ENCODE measurements at regions not wholly inside any gene's neighbourhood (a gene's known extent, or its start where the extent isn't known, plus 50 kb on each side); places are given as distances from the start of the nearest gene placed in this dataset.

- BruUV-seq (replicated peaks): no TSS peak
- intact Hi-C loops (cut with micrococcal nuclease; ENCODE audit: unreplicated experiment): no loop called here
- Mint-ChIP-seq H3K36me3 (ENCODE audit: insufficient read depth, unreplicated experiment) (no peaks in the 10 kb centered on the region), H3K4me3 (ENCODE audit: unreplicated experiment) (no peak overlapping the region), H3K27ac (ENCODE audit: unreplicated experiment) (no peak overlapping the region), H3K27me3 (ENCODE audit: insufficient read depth, unreplicated experiment) (peaks cover 20% of the 10 kb centered on the region), H3K9me3 (ENCODE audit: unreplicated experiment) (no peaks in the 10 kb centered on the region), H3K4me1 (ENCODE audit: low read depth, unreplicated experiment) (no peaks in the 10 kb centered on the region)
- Histone ChIP-seq H3K4me1 (no peaks in the 10 kb centered on the region), H3K9me3 (no peaks in the 10 kb centered on the region), H3K27me3 (replicated peaks; ENCODE audit: control insufficient read depth, insufficient read depth, low read length) (no peaks in the 10 kb centered on the region), H3K36me3 (ENCODE audit: control insufficient read depth, insufficient read depth, low read length) (no peaks in the 10 kb centered on the region), H3K4me3 (ENCODE audit: low read depth, low read length) (no peak overlapping the region)
- no peak for DNase-seq
- TF ChIP-seq, protein P1, sequence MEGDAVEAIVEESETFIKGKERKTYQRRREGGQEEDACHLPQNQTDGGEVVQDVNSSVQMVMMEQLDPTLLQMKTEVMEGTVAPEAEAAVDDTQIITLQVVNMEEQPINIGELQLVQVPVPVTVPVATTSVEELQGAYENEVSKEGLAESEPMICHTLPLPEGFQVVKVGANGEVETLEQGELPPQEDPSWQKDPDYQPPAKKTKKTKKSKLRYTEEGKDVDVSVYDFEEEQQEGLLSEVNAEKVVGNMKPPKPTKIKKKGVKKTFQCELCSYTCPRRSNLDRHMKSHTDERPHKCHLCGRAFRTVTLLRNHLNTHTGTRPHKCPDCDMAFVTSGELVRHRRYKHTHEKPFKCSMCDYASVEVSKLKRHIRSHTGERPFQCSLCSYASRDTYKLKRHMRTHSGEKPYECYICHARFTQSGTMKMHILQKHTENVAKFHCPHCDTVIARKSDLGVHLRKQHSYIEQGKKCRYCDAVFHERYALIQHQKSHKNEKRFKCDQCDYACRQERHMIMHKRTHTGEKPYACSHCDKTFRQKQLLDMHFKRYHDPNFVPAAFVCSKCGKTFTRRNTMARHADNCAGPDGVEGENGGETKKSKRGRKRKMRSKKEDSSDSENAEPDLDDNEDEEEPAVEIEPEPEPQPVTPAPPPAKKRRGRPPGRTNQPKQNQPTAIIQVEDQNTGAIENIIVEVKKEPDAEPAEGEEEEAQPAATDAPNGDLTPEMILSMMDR (IDR thresholded peaks at IDR 0.05; ENCODE audit: insufficient read depth in 1 of 2, low read depth in 1 of 2, low read length in 1 of 2, severe bottlenecking in 1 of 2, unreplicated experiment in 1 of 2): no peak
- CTCF ChIA-PET: no interaction called here
- POLR2A ChIA-PET: no interaction called here
These were observed 667.5 kb upstream of the HS6ST1 start for GRCh38 chr2:128986026-128986715.

DNA sequence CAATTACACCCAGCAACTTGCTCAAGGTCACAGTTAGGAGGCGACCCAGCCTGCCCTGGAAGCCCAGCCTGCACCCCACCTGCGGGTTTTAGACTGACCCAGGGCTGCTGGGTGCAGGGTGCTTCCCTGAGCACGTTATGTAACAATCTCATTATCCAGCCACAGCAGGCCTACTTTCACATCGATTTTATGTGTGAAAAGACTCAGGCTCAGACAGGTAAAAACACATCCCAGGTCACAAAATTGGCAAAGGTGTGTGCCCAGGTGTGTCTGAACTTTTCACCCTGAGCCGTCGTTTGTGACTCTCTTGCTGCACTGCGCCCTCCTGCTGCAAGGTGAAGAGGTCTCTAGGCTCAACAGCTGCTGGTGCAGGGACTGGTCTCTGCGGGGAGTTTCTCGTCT, 668.2 kb upstream of the HS6ST1 start:
- H3K27ac Mint-ChIP-seq (ENCODE audit: unreplicated experiment): no peak overlapping the region

GRCh38 chr2:128988326-128988725, 669.7 kb upstream of the HS6ST1 start:
- no peaks in the 10 kb centered on the region for H3K4me1 Mint-ChIP-seq (ENCODE audit: low read depth, unreplicated experiment)

More for the DNA sequence above, 668.2 kb upstream of the HS6ST1 start:
- ChIA-PET POLR2A (no interaction called here), CTCF (no interaction called here)
- Histone ChIP-seq H3K36me3 (ENCODE audit: control insufficient read depth, insufficient read depth, low read length) (no peaks in the 10 kb centered on the region), H3K9me3 (no peaks in the 10 kb centered on the region), H3K27me3 (replicated peaks; ENCODE audit: control insufficient read depth, insufficient read depth, low read length) (no peaks in the 10 kb centered on the region), H3K4me1 (no peaks in the 10 kb centered on the region), H3K4me3 (ENCODE audit: low read depth, low read length) (no peak overlapping the region)
- intact Hi-C loops (cut with micrococcal nuclease; ENCODE audit: unreplicated experiment): no loop called here
- Mint-ChIP-seq H3K4me3 (ENCODE audit: unreplicated experiment) (no peak overlapping the region), H3K9me3 (ENCODE audit: unreplicated experiment) (no peaks in the 10 kb centered on the region), H3K36me3 (ENCODE audit: insufficient read depth, unreplicated experiment) (no peaks in the 10 kb centered on the region), H3K27me3 (ENCODE audit: insufficient read depth, unreplicated experiment) (peaks cover 20% of the 10 kb centered on the region), H3K4me1 (ENCODE audit: low read depth, unreplicated experiment) (no peaks in the 10 kb centered on the region)
- DNase-seq: no peak
- TF ChIP-seq, protein P1 (IDR thresholded peaks at IDR 0.05; ENCODE audit: insufficient read depth in 1 of 2, low read depth in 1 of 2, low read length in 1 of 2, severe bottlenecking in 1 of 2, unreplicated experiment in 1 of 2): no peak
- BruUV-seq (replicated peaks): no TSS peak

More at GRCh38 chr2:128988326-128988725, 669.7 kb upstream of the HS6ST1 start:
- CTCF ChIA-PET: no interaction called here
- Histone ChIP-seq H3K9me3 (no peaks in the 10 kb centered on the region), H3K27me3 (replicated peaks; ENCODE audit: control insufficient read depth, insufficient read depth, low read length) (no peaks in the 10 kb centered on the region), H3K4me1 (no peaks in the 10 kb centered on the region), H3K36me3 (ENCODE audit: control insufficient read depth, insufficient read depth, low read length) (no peaks in the 10 kb centered on the region), H3K4me3 (ENCODE audit: low read depth, low read length) (no peak overlapping the region)
- no peak for DNase-seq
- POLR2A ChIA-PET: no interaction called here
- BruUV-seq (replicated peaks): no TSS peak
- peaks cover 23% of the 10 kb centered on the region for H3K27me3 Mint-ChIP-seq (ENCODE audit: insufficient read depth, unreplicated experiment)
- intact Hi-C loops (cut with micrococcal nuclease; ENCODE audit: unreplicated experiment): no loop called here
- TF ChIP-seq, protein P1 (IDR thresholded peaks at IDR 0.05; ENCODE audit: insufficient read depth in 1 of 2, low read depth in 1 of 2, low read length in 1 of 2, severe bottlenecking in 1 of 2, unreplicated experiment in 1 of 2): no peak
- H3K36me3 Mint-ChIP-seq (ENCODE audit: insufficient read depth, unreplicated experiment): no peaks in the 10 kb centered on the region
- no peak overlapping the region for H3K4me3 Mint-ChIP-seq (ENCODE audit: unreplicated experiment)
- no peak overlapping the region for H3K27ac Mint-ChIP-seq (ENCODE audit: unreplicated experiment)
- no peaks in the 10 kb centered on the region for H3K9me3 Mint-ChIP-seq (ENCODE audit: unreplicated experiment)

All from Caco-2 (cell line).